ENCODE measurements at regions not wholly inside any gene's neighbourhood (a gene's known extent, or its start where the extent isn't known, plus 50 kb on each side); places are given as distances from the start of the nearest gene placed in this dataset.
"Not testable (repeated sequence)": the region's sequence is repeated elsewhere in the genome, so short reads cannot be mapped to it uniquely, and the experiment has no call there.

- no peaks in the 10 kb centered on the region for H3K27me3 Mint-ChIP-seq (ENCODE audit: low read depth)
- no peaks in the 10 kb centered on the region for H3K9me3 Mint-ChIP-seq
- H3K36me3 Mint-ChIP-seq (ENCODE audit: low read depth), result no peaks in the 10 kb centered on the region
- H3K27ac Mint-ChIP-seq, result no peak overlapping the region
- H3K4me1 Mint-ChIP-seq (ENCODE audit: low read depth), result no peaks in the 10 kb centered on the region
- DNase-seq (ENCODE audit: low spot score), result no peak
- no peak overlapping the region for H3K4me3 Mint-ChIP-seq
Observed at GRCh38 chr3:8399686-8400085, 101.9 kb upstream of the LMCD1 start.

GRCh38 chr3:8400911-8401310 is 100.7 kb upstream of the LMCD1 start:
- DNase-seq (ENCODE audit: low spot score), result no peak
- Mint-ChIP-seq H3K4me1 (ENCODE audit: low read depth) (no peaks in the 10 kb centered on the region), H3K27me3 (ENCODE audit: low read depth) (no peaks in the 10 kb centered on the region)

GRCh38 chr3:8403996-8404395 is 97.6 kb upstream of the LMCD1 start:
- no peak overlapping the region for H3K4me3 Mint-ChIP-seq
- H3K27ac Mint-ChIP-seq, result no peak overlapping the region
- no peak for DNase-seq (ENCODE audit: low spot score)
- no peaks in the 10 kb centered on the region for H3K4me1 Mint-ChIP-seq (ENCODE audit: low read depth)
- no peaks in the 10 kb centered on the region for H3K36me3 Mint-ChIP-seq (ENCODE audit: low read depth)
- no peaks in the 10 kb centered on the region for H3K27me3 Mint-ChIP-seq (ENCODE audit: low read depth)
- no peaks in the 10 kb centered on the region for H3K9me3 Mint-ChIP-seq

More at GRCh38 chr3:8400911-8401310, 100.7 kb upstream of the LMCD1 start:
- Mint-ChIP-seq H3K36me3 (ENCODE audit: low read depth) (no peaks in the 10 kb centered on the region), H3K9me3 (no peaks in the 10 kb centered on the region), H3K4me3 (no peak overlapping the region), H3K27ac (no peak overlapping the region)

- no peaks in the 10 kb centered on the region for H3K9me3 Mint-ChIP-seq
- no peaks in the 10 kb centered on the region for H3K27me3 Mint-ChIP-seq (ENCODE audit: low read depth)
- no peaks in the 10 kb centered on the region for H3K36me3 Mint-ChIP-seq (ENCODE audit: low read depth)
- DNase-seq (ENCODE audit: low spot score), result no peak
- no peak overlapping the region for H3K4me3 Mint-ChIP-seq
- no peaks in the 10 kb centered on the region for H3K4me1 Mint-ChIP-seq (ENCODE audit: low read depth)
- no peak overlapping the region for H3K27ac Mint-ChIP-seq
Observed at GRCh38 chr3:8405144-8405543, 96.5 kb upstream of the LMCD1 start.

- no peaks in the 10 kb centered on the region for H3K4me1 Mint-ChIP-seq (ENCODE audit: low read depth)
- no peaks in the 10 kb centered on the region for H3K27me3 Mint-ChIP-seq (ENCODE audit: low read depth)
- H3K9me3 Mint-ChIP-seq, result no peaks in the 10 kb centered on the region
- no peaks in the 10 kb centered on the region for H3K36me3 Mint-ChIP-seq (ENCODE audit: low read depth)
- DNase-seq (ENCODE audit: low spot score), result no peak
- H3K4me3 Mint-ChIP-seq, result no peak overlapping the region
- H3K27ac Mint-ChIP-seq, result no peak overlapping the region
Observed at GRCh38 chr3:8406479-8406878, 95.1 kb upstream of the LMCD1 start.

GRCh38 chr3:8413337-8413926 is 88.2 kb upstream of the LMCD1 start:
- Mint-ChIP-seq H3K4me1 (ENCODE audit: low read depth) (no peaks in the 10 kb centered on the region), H3K4me3 (no peak overlapping the region), H3K27me3 (ENCODE audit: low read depth) (no peaks in the 10 kb centered on the region), H3K9me3 (no peaks in the 10 kb centered on the region), H3K36me3 (ENCODE audit: low read depth) (no peaks in the 10 kb centered on the region), H3K27ac (no peak overlapping the region)
- no peak for DNase-seq (ENCODE audit: low spot score)

GRCh38 chr3:8416965-8417364 is 84.7 kb upstream of the LMCD1 start:
- DNase-seq (ENCODE audit: low spot score), result no peak
- no peaks in the 10 kb centered on the region for H3K36me3 Mint-ChIP-seq (ENCODE audit: low read depth)
- H3K9me3 Mint-ChIP-seq, result no peaks in the 10 kb centered on the region
- no peak overlapping the region for H3K27ac Mint-ChIP-seq
- no peak overlapping the region for H3K4me3 Mint-ChIP-seq
- no peaks in the 10 kb centered on the region for H3K4me1 Mint-ChIP-seq (ENCODE audit: low read depth)
- no peaks in the 10 kb centered on the region for H3K27me3 Mint-ChIP-seq (ENCODE audit: low read depth)

- Mint-ChIP-seq H3K27me3 (ENCODE audit: low read depth) (no peaks in the 10 kb centered on the region), H3K4me3 (no peak overlapping the region), H3K9me3 (no peaks in the 10 kb centered on the region), H3K27ac (no peak overlapping the region), H3K36me3 (ENCODE audit: low read depth) (no peaks in the 10 kb centered on the region), H3K4me1 (ENCODE audit: low read depth) (no peaks in the 10 kb centered on the region)
- no peak for DNase-seq (ENCODE audit: low spot score)
Observed at GRCh38 chr3:8420612-8421011, 81.0 kb upstream of the LMCD1 start.

- Mint-ChIP-seq H3K27ac (no peak overlapping the region), H3K4me3 (no peak overlapping the region), H3K36me3 (ENCODE audit: low read depth) (no peaks in the 10 kb centered on the region), H3K9me3 (no peaks in the 10 kb centered on the region), H3K27me3 (ENCODE audit: low read depth) (no peaks in the 10 kb centered on the region), H3K4me1 (ENCODE audit: low read depth) (no peaks in the 10 kb centered on the region)
- DNase-seq (ENCODE audit: low spot score), result no peak
Observed at GRCh38 chr3:8421267-8421666, 80.4 kb upstream of the LMCD1 start.

- H3K9me3 Mint-ChIP-seq, result no peaks in the 10 kb centered on the region
- no peaks in the 10 kb centered on the region for H3K36me3 Mint-ChIP-seq (ENCODE audit: low read depth)
- no peaks in the 10 kb centered on the region for H3K4me1 Mint-ChIP-seq (ENCODE audit: low read depth)
- no peak overlapping the region for H3K27ac Mint-ChIP-seq
- no peak for DNase-seq (ENCODE audit: low spot score)
- H3K4me3 Mint-ChIP-seq, result no peak overlapping the region
- no peaks in the 10 kb centered on the region for H3K27me3 Mint-ChIP-seq (ENCODE audit: low read depth)
Observed at GRCh38 chr3:8421711-8422110, 79.9 kb upstream of the LMCD1 start.

- H3K9me3 Mint-ChIP-seq, result no peaks in the 10 kb centered on the region
- no peak overlapping the region for H3K27ac Mint-ChIP-seq
- H3K27me3 Mint-ChIP-seq (ENCODE audit: low read depth), result no peaks in the 10 kb centered on the region
- no peaks in the 10 kb centered on the region for H3K4me1 Mint-ChIP-seq (ENCODE audit: low read depth)
- no peak overlapping the region for H3K4me3 Mint-ChIP-seq
- no peaks in the 10 kb centered on the region for H3K36me3 Mint-ChIP-seq (ENCODE audit: low read depth)
- no peak for DNase-seq (ENCODE audit: low spot score)
Observed at GRCh38 chr3:8423307-8423706, 78.3 kb upstream of the LMCD1 start.

- no peaks in the 10 kb centered on the region for H3K27me3 Mint-ChIP-seq (ENCODE audit: low read depth)
- H3K9me3 Mint-ChIP-seq, result no peaks in the 10 kb centered on the region
- DNase-seq (ENCODE audit: low spot score), result no peak
- no peak overlapping the region for H3K27ac Mint-ChIP-seq
- no peak overlapping the region for H3K4me3 Mint-ChIP-seq
- no peaks in the 10 kb centered on the region for H3K36me3 Mint-ChIP-seq (ENCODE audit: low read depth)
- no peaks in the 10 kb centered on the region for H3K4me1 Mint-ChIP-seq (ENCODE audit: low read depth)
Observed at GRCh38 chr3:8424281-8424680, 77.3 kb upstream of the LMCD1 start.

GRCh38 chr3:8436661-8437287 is 64.8 kb upstream of the LMCD1 start:
- Mint-ChIP-seq H3K36me3 (ENCODE audit: low read depth) (no peaks in the 10 kb centered on the region), H3K27ac (no peak overlapping the region), H3K4me1 (ENCODE audit: low read depth) (no peaks in the 10 kb centered on the region), H3K27me3 (ENCODE audit: low read depth) (no peaks in the 10 kb centered on the region), H3K9me3 (no peaks in the 10 kb centered on the region), H3K4me3 (no peak overlapping the region)
- DNase-seq (ENCODE audit: low spot score), result no peak

- Mint-ChIP-seq H3K4me3 (no peak overlapping the region), H3K4me1 (ENCODE audit: low read depth) (no peaks in the 10 kb centered on the region), H3K27me3 (ENCODE audit: low read depth) (no peaks in the 10 kb centered on the region), H3K27ac (no peak overlapping the region), H3K9me3 (no peaks in the 10 kb centered on the region), H3K36me3 (ENCODE audit: low read depth) (no peaks in the 10 kb centered on the region)
- DNase-seq (ENCODE audit: low spot score), result no peak
Observed at GRCh38 chr3:8438507-8439079, 63.0 kb upstream of the LMCD1 start.

GRCh38 chr3:8440142-8440541 is 61.5 kb upstream of the LMCD1 start:
- H3K9me3 Mint-ChIP-seq; DNase-seq (ENCODE audit: low spot score); H3K27me3 Mint-ChIP-seq (ENCODE audit: low read depth); H3K4me3 Mint-ChIP-seq; H3K27ac Mint-ChIP-seq; H3K36me3 Mint-ChIP-seq (ENCODE audit: low read depth); H3K4me1 Mint-ChIP-seq (ENCODE audit: low read depth): not testable (repeated sequence)
